ENCODE measurements at regions not wholly inside any gene's neighbourhood (a gene's known extent, or its start where the extent isn't known, plus 50 kb on each side); places are given as distances from the start of the nearest gene placed in this dataset.

DNA sequence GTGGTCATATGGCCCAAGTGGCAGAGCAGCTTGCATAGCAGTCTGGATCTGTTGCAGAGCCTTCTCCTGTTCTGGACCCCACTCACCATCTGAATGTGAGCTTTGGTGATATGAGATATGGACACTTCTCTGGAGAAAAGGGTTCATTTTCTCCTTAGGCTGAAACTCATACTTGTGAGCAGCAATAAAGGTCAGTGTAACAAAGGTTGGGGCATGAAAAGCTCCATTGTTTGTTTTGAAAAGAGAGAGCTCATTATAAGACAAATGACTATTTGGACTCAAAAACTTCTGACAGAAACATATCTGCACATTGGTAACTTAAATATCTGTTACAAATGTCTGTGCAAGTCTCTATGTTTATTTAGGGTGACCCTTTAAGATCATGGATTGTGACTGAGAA, 517.3 kb downstream of the MFSD1 start:
- TF ChIP-seq POLR2AphosphoS5 (IDR thresholded peaks at IDR 0.05) (no peak), EZH2 (IDR thresholded peaks at IDR 0.05; ENCODE audit: borderline replicate concordance, insufficient read depth, low read length, poor library complexity, severe bottlenecking) (no peak), RAD21 (conservative IDR thresholded peaks at IDR 0.05) (no peak), SMC3 (conservative IDR thresholded peaks at IDR 0.05; ENCODE audit: poor library complexity) (no peak), EP300 (conservative IDR thresholded peaks at IDR 0.05; ENCODE audit: poor library complexity, severe bottlenecking) (no peak), TAF1 (IDR thresholded peaks at IDR 0.05; ENCODE audit: low read depth) (no peak), MXI1 (conservative IDR thresholded peaks at IDR 0.05; ENCODE audit: poor library complexity, severe bottlenecking) (no peak)
- TF ChIP-seq, protein P1, sequence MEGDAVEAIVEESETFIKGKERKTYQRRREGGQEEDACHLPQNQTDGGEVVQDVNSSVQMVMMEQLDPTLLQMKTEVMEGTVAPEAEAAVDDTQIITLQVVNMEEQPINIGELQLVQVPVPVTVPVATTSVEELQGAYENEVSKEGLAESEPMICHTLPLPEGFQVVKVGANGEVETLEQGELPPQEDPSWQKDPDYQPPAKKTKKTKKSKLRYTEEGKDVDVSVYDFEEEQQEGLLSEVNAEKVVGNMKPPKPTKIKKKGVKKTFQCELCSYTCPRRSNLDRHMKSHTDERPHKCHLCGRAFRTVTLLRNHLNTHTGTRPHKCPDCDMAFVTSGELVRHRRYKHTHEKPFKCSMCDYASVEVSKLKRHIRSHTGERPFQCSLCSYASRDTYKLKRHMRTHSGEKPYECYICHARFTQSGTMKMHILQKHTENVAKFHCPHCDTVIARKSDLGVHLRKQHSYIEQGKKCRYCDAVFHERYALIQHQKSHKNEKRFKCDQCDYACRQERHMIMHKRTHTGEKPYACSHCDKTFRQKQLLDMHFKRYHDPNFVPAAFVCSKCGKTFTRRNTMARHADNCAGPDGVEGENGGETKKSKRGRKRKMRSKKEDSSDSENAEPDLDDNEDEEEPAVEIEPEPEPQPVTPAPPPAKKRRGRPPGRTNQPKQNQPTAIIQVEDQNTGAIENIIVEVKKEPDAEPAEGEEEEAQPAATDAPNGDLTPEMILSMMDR (IDR thresholded peaks at IDR 0.05; ENCODE audit: poor library complexity, severe bottlenecking): no peak
- TF ChIP-seq, protein P2, sequence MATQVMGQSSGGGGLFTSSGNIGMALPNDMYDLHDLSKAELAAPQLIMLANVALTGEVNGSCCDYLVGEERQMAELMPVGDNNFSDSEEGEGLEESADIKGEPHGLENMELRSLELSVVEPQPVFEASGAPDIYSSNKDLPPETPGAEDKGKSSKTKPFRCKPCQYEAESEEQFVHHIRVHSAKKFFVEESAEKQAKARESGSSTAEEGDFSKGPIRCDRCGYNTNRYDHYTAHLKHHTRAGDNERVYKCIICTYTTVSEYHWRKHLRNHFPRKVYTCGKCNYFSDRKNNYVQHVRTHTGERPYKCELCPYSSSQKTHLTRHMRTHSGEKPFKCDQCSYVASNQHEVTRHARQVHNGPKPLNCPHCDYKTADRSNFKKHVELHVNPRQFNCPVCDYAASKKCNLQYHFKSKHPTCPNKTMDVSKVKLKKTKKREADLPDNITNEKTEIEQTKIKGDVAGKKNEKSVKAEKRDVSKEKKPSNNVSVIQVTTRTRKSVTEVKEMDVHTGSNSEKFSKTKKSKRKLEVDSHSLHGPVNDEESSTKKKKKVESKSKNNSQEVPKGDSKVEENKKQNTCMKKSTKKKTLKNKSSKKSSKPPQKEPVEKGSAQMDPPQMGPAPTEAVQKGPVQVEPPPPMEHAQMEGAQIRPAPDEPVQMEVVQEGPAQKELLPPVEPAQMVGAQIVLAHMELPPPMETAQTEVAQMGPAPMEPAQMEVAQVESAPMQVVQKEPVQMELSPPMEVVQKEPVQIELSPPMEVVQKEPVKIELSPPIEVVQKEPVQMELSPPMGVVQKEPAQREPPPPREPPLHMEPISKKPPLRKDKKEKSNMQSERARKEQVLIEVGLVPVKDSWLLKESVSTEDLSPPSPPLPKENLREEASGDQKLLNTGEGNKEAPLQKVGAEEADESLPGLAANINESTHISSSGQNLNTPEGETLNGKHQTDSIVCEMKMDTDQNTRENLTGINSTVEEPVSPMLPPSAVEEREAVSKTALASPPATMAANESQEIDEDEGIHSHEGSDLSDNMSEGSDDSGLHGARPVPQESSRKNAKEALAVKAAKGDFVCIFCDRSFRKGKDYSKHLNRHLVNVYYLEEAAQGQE (IDR thresholded peaks at IDR 0.05; ENCODE audit: borderline replicate concordance): no peak

Data from neural cell (in vitro differentiated cells).